Endothelial cell of umbilical vein (primary cell): ENCODE measurements at regions not wholly inside any gene's neighbourhood (a gene's known extent, or its start where the extent isn't known, plus 50 kb on each side); places are given as distances from the start of the nearest gene placed in this dataset.

Experiments used
- BruUV-seq: library from RNA; stranded (reverse); fragments of 400-500 nt; replicated peaks from 2 replicates; lab custom pipeline; 2021; lab: Mats Ljungman, UMichigan
- CTCF ChIA-PET: fragments of 300-600, 350-600 bp; sonication (Branson Sonifier 250); formaldehyde crosslinking; loops from one replicate; lab custom pipeline; 2021; ENCODE audit warnings: antibody characterized with exemption, inconsistent platforms; lab: Charles Lee
- POLR2A ChIA-PET: fragments of 300-600, 350-600 bp; sonication (Branson Sonifier 250); formaldehyde crosslinking; loops from one replicate; lab custom pipeline; 2021; ENCODE audit warnings: antibody characterized with exemption, inconsistent platforms; lab: Charles Lee
- DNase-seq: peaks from one replicate; pipeline ENCODE4 v3.0.0-alpha.2; 2011; ENCODE audit warnings: low read depth, low spot score
- FAIRE-seq: peaks from 2 replicates; lab custom pipeline; 2011; peaks lifted over from hg19 to GRCh38; lab: Jason Lieb, UNC
- H2AFZ ChIP-seq: 2 replicates; pipeline ENCODE4 v1.6.0; 2012; ENCODE audit warnings: low read depth, low read length, control low read depth, inconsistent platforms
- H3K27ac ChIP-seq: 2 replicates; pipeline ENCODE4 v1.5.1; 2011; ENCODE audit warnings: low read depth, mild to moderate bottlenecking, control low read depth, low read length, moderate library complexity; ENCODE audit not compliant: insufficient read depth
- H3K27me3 ChIP-seq, 2 experiments: 2 replicates each; pipeline versions ENCODE4 v1.6.0 to v1.6.1; 2011; ENCODE audit warnings: low read length in 2 of 2, mixed read lengths in 1 of 2; ENCODE audit not compliant: control insufficient read depth in 2 of 2, insufficient read depth in 2 of 2
- H3K36me3 ChIP-seq, 2 experiments: 2 replicates in 1 of 2; 3 replicates in 1 of 2; pipeline ENCODE4 v1.5.1; 2011; ENCODE audit warnings: low read length in 2 of 2, mild to moderate bottlenecking in 1 of 2, moderate library complexity in 1 of 2; ENCODE audit not compliant: control insufficient read depth in 2 of 2, insufficient read depth in 2 of 2; ENCODE audit errors: extremely low read depth in 1 of 2
- H3K4me1 ChIP-seq: 3 replicates; pipeline ENCODE4 v1.5.1; 2011; ENCODE audit warnings: mild to moderate bottlenecking, low read length; ENCODE audit not compliant: control insufficient read depth, insufficient read depth; ENCODE audit errors: extremely low read depth
- H3K4me2 ChIP-seq: 2 replicates; pipeline ENCODE4 v1.6.1; 2011; ENCODE audit warnings: low read length, control low read depth, mixed read lengths; ENCODE audit not compliant: insufficient read depth
- H3K4me3 ChIP-seq, 3 experiments: fragments of 200-600 bp in 1 of 3; sonication (generic), shearing (Covaris generic) in 1 of 3; replicated peaks in 1 of 3; 2 replicates each; pipeline ENCODE4 v1.5.1; 2011 to 2016; ENCODE audit warnings: control low read depth in 3 of 3, low read length in 3 of 3, mild to moderate bottlenecking in 2 of 3, inconsistent platforms in 1 of 3, low read depth in 1 of 3, moderate library complexity in 1 of 3; ENCODE audit not compliant: insufficient read depth in 1 of 3
- H3K79me2 ChIP-seq: 2 replicates; pipeline ENCODE4 v1.6.0; 2012; ENCODE audit warnings: low read length, inconsistent platforms; ENCODE audit not compliant: control insufficient read depth, insufficient read depth
- H3K9ac ChIP-seq: replicated peaks from 2 replicates; pipeline ENCODE3; 2011; ENCODE audit warnings: low read length, control low read depth; ENCODE audit not compliant: insufficient read depth; ENCODE audit errors: extremely low read depth
- H3K9me1 ChIP-seq: replicated peaks from 3 replicates; pipeline ENCODE4 v1.6.0; 2011; ENCODE audit warnings: mild to moderate bottlenecking, low read length; ENCODE audit not compliant: control insufficient read depth, insufficient read depth; ENCODE audit errors: extremely low read depth
- H3K9me3 ChIP-seq: replicated peaks from 2 replicates; pipeline ENCODE4 v1.5.1; 2012; ENCODE audit warnings: low read length, inconsistent platforms; ENCODE audit not compliant: control insufficient read depth, insufficient read depth
- H4K20me1 ChIP-seq: replicated peaks from 2 replicates; pipeline ENCODE3; 2011; ENCODE audit warnings: mild to moderate bottlenecking, low read length; ENCODE audit not compliant: control insufficient read depth, insufficient read depth; ENCODE audit errors: extremely low read depth
- EZH2 ChIP-seq: IDR thresholded peaks from 2 replicates; pipeline ENCODE4 v1.6.1; 2012; ENCODE audit warnings: borderline replicate concordance, low read depth, mild to moderate bottlenecking, moderate library complexity, low read length, inconsistent platforms; ENCODE audit not compliant: severe bottlenecking
- FOS ChIP-seq: IDR thresholded peaks from 2 replicates; pipeline ENCODE4 v1.6.1; 2011; ENCODE audit warnings: mild to moderate bottlenecking, low read length, moderate library complexity, borderline replicate concordance; ENCODE audit not compliant: insufficient read depth
- GATA2 ChIP-seq: IDR thresholded peaks from 2 replicates; pipeline ENCODE4 v1.7.0; 2011; ENCODE audit warnings: low read depth, mild to moderate bottlenecking, moderate library complexity, mixed read lengths, low read length; ENCODE audit not compliant: insufficient read length, insufficient read depth
- JUN ChIP-seq: IDR thresholded peaks from 2 replicates; pipeline ENCODE4 v1.6.1; 2011; ENCODE audit warnings: borderline replicate concordance, low read depth; ENCODE audit not compliant: insufficient read length, insufficient read depth
- MYC ChIP-seq: IDR thresholded peaks from one replicate; pipeline ENCODE4 v1.6.1; 2011; ENCODE audit warnings: mild to moderate bottlenecking, low read depth, low read length
- POLR2A ChIP-seq: IDR thresholded peaks from 2 replicates; pipeline ENCODE4 v1.6.1; 2012; ENCODE audit warnings: low read depth, mild to moderate bottlenecking, control low read depth, low read length
- POLR2AphosphoS5 ChIP-seq: IDR thresholded peaks from 2 replicates; pipeline ENCODE4 v1.6.1; 2012; ENCODE audit warnings: low read depth, mild to moderate bottlenecking, control low read depth, low read length, moderate library complexity; ENCODE audit not compliant: insufficient read depth
- dilution Hi-C: fragments of 300-500 bp; cut with MboI; formaldehyde crosslinking; loops from one replicate; pipeline ENCODE4 v1.15.0; 2019; ENCODE audit warnings: low sequenced_read_pairs; ENCODE audit not compliant: extremely low pct_ligation_motif_present
- intact Hi-C: fragments of 100-400 bp; cut with micrococcal nuclease; formaldehyde crosslinking; loops from one replicate; pipeline ENCODE4 v1.10.0; 2022
- TF ChIP-seq, protein P1 (sequence below): IDR thresholded peaks from 2 replicates; pipeline ENCODE4 v1.6.1; 2011; ENCODE audit not compliant: insufficient read depth, insufficient read length
- TF ChIP-seq, protein P2 (sequence below), 2 donors: IDR thresholded peaks; 1 replicate in 1 of 2; 2 replicates in 1 of 2; pipeline ENCODE4 v1.5.1; 2011; ENCODE audit warnings: low read length in 2 of 2, mild to moderate bottlenecking in 2 of 2, moderate library complexity in 2 of 2, control low read depth in 1 of 2, inconsistent platforms in 1 of 2, low read depth in 1 of 2; ENCODE audit not compliant: insufficient read depth in 1 of 2; ENCODE audit errors: extremely low read depth in 1 of 2

DNA sequence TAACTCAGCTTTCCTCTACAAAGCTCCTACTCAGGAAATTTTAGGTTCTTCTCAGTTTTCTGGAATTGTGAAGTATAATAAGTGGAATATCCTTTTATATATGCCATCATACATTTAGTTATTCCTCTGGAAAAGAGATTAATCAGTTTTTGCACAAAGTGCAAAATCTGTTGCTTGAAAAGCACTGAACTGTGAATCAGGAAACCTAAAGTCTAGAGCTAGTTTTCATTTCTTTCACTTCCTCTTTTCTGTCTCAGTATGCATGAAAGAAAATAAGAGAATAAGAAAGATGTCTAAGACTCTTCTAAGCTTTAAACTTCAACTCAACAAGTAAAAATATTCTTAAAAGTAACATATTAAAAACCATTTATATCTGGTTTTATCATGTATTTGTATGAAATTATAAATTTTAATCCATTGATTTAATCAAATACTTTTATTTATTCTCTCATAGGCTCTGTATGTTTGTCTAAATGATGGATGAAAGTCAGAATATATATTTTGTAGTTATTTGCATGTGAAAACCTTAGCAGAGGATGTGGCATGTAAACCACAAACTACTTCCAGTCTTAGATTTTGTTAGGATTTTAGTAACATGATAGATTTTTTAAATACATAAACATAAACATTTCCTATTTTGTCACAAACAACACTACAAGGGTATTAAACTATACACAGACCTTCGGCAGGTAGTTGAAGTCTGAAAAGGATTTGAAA lies 1073.0 kb downstream of the XPNPEP1 start:
- no peaks in the 10 kb centered on the region for H3K79me2 ChIP-seq
- H2AFZ ChIP-seq, result no peak overlapping the region
- intact Hi-C loops (no loop called here), dilution Hi-C loops (no loop called here)
- no peak overlapping the region for H3K27ac ChIP-seq
- TF ChIP-seq GATA2 (no peak), JUN (no peak), POLR2A (no peak), EZH2 (no peak), POLR2AphosphoS5 (no peak), FOS (no peak), MYC (no peak)
- TF ChIP-seq, protein P1, sequence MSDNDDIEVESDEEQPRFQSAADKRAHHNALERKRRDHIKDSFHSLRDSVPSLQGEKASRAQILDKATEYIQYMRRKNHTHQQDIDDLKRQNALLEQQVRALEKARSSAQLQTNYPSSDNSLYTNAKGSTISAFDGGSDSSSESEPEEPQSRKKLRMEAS, result no peak
- TF ChIP-seq, protein P2, sequence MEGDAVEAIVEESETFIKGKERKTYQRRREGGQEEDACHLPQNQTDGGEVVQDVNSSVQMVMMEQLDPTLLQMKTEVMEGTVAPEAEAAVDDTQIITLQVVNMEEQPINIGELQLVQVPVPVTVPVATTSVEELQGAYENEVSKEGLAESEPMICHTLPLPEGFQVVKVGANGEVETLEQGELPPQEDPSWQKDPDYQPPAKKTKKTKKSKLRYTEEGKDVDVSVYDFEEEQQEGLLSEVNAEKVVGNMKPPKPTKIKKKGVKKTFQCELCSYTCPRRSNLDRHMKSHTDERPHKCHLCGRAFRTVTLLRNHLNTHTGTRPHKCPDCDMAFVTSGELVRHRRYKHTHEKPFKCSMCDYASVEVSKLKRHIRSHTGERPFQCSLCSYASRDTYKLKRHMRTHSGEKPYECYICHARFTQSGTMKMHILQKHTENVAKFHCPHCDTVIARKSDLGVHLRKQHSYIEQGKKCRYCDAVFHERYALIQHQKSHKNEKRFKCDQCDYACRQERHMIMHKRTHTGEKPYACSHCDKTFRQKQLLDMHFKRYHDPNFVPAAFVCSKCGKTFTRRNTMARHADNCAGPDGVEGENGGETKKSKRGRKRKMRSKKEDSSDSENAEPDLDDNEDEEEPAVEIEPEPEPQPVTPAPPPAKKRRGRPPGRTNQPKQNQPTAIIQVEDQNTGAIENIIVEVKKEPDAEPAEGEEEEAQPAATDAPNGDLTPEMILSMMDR (IDR thresholded peaks at IDR 0.05; ENCODE audit: extremely low read depth in 1 of 2, insufficient read depth in 1 of 2, low read depth in 1 of 2, low read length in 2 of 2), result no peak
- no peak for DNase-seq
- ChIA-PET POLR2A (no interaction called here), CTCF (no interaction called here)
- BruUV-seq, result no TSS peak
- H3K27me3 ChIP-seq, result no peaks in the 10 kb centered on the region
- H3K36me3 ChIP-seq, result no peaks in the 10 kb centered on the region
- no peak overlapping the region for H3K4me3 ChIP-seq
- H3K9me3 ChIP-seq, result peaks cover 3% of the 10 kb centered on the region
- no peaks in the 10 kb centered on the region for H3K9me1 ChIP-seq
- FAIRE-seq, result no peak
- H4K20me1 ChIP-seq, result no peaks in the 10 kb centered on the region
- H3K4me2 ChIP-seq, result no peak overlapping the region
- H3K9ac ChIP-seq, result no peak overlapping the region
- no peaks in the 10 kb centered on the region for H3K4me1 ChIP-seq
